NK-92 (cell line): ENCODE measurements at regions not wholly inside any gene's neighbourhood (a gene's known extent, or its start where the extent isn't known, plus 50 kb on each side); places are given as distances from the start of the nearest gene placed in this dataset.

Source experiments
- DNase-seq: peaks from one replicate; lab custom pipeline; 2025; ENCODE audit not compliant: unreplicated experiment; lab: John Stamatoyannopoulos, UW

- no peak for DNase-seq
These were observed 335.3 kb downstream of the CD83 start for GRCh38 chr6:14452567-14453527.

DNA sequence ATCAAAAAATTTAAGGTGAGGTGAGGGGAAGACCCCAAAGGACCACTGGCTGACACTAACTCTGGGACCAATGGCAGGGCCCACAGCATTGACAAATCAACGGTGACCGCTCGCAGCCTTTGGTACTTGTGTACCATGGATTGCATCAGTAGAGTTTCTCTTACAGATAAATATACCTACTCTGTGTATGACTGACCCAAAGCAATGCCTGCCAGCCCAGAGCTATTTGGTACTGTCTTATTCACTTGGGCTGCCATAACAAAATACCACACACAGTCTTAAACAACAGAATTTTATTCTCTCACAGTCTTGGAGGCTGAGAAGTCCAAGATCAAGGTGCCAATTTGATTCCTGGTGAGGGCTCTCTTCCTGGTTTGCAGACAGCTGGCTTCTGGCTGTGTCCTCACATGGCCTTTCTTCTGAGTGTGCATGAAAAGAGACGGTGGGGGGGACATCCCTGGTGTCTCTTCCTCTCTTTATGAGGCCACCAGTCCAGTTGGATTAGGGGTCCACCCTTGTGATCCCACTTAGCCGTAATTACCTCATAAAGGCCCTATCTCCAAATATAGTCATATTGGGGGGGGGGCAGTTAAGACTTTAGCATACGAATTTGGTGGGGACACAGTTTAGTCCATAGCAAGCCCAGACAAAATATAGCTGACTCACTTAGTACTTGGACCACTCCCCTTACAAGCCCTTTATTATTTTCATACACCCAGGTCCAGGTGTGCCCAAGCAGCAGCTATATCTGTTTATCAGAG, 336.3 kb downstream of the CD83 start:
- DNase-seq, result no peak

GRCh38 chr6:14454473-14454775, 336.9 kb downstream of the CD83 start:
- DNase-seq, result no peak

GRCh38 chr6:14455427-14455826, 337.9 kb downstream of the CD83 start:
- no peak for DNase-seq

GRCh38 chr6:14455876-14456648, 338.5 kb downstream of the CD83 start:
- no peak for DNase-seq

GRCh38 chr6:14456941-14457340, 339.4 kb downstream of the CD83 start:
- no peak for DNase-seq

GRCh38 chr6:14458669-14459266, 341.2 kb downstream of the CD83 start:
- no peak for DNase-seq

DNA sequence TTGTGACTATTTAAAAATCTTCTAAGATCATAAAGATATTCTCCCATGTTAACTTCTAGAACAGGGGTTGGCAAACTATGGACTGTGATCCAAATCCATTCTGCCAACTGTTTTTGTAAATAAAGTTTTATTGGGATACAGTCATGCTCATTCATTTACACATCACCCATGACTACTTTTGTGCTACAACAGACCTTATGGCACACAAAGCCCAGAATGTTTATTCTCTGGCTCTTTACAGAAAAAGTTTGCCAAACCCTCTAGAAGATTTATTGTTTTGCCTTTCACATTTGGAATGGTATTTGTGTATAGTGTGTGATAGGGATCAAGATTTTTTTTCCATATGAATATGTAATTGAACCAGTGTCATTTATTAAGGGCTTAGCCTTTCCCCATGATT, 341.7 kb downstream of the CD83 start:
- no peak for DNase-seq

GRCh38 chr6:14460556-14460955, 343.0 kb downstream of the CD83 start:
- DNase-seq, result no peak

GRCh38 chr6:14462135-14462534, 344.6 kb downstream of the CD83 start:
- no peak for DNase-seq

GRCh38 chr6:14462566-14462965, 345.0 kb downstream of the CD83 start:
- DNase-seq, result no peak

DNA sequence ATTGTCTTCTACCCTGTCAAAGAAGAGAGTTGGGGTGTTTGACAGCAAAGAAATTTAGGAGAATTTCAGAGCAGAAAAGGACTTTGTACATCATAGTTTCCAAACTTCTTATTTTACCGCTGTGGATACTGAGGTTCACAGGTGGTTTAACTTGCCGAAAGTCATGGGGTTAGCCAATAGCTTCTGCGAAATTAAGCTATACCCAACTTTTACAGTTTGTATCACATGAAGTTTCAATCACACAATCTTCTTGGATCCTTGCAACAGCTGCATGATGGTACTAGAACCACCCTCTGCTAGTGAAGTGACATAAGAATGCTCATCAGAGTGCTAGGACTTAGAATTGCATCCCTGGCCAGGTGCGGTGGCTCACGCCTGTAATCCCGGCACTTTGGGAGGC, 345.5 kb downstream of the CD83 start:
- no peak for DNase-seq

GRCh38 chr6:14464055-14464454, 346.5 kb downstream of the CD83 start:
- no peak for DNase-seq

- no peak for DNase-seq
These were observed 347.1 kb downstream of the CD83 start for GRCh38 chr6:14464716-14465115.

GRCh38 chr6:14466278-14466677, 348.7 kb downstream of the CD83 start:
- DNase-seq, result no peak

DNA sequence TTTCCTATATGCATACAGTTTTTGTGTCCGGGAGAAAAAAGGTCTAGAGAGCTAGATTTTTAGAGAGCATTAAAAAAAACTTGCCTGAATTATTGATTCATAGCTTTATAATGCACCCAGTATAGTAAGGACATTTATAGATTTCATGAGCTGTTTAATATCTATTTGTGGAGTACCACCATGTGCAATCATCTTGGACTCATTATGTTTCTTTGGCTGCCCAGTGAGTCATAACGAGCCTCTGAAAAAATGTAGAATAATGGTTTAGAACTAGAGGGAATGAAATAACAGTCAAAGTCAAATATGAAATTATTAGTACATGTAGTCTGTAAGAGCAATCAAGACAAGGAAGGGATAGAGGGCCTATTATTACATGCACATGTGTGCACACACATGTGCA, 350.0 kb downstream of the CD83 start:
- DNase-seq, result no peak

DNA sequence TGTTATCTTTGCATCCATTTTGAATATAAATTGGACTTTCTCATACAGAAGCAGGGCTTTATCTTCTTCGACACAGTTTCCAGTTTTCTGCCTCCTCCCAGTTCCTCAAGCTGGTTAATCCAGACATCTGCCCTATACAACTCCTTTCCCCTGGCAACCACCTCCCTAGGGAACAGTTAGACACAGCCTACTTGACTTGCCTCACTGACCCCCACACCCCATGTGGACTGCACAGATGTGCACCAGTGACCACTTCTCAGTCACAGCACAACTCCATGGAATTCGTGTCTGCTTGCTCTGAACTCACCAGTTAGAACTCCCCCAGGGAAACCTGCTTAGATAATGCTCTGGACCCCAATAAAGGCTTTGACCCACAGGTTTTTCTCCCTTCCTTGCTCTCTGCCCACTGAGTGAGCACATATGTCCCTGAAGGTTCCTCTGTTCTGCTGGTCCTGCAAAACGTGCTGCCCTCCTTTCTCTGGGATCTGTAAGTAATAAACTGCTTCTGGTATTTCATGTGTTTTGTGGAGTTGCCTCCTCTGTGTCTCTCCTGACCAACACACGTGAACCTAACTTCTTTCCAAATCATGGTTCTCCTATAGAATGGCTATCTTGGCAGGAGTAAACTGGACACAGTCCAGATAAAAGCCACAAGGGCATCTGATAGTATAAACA, 351.2 kb downstream of the CD83 start:
- DNase-seq, result no peak

DNA sequence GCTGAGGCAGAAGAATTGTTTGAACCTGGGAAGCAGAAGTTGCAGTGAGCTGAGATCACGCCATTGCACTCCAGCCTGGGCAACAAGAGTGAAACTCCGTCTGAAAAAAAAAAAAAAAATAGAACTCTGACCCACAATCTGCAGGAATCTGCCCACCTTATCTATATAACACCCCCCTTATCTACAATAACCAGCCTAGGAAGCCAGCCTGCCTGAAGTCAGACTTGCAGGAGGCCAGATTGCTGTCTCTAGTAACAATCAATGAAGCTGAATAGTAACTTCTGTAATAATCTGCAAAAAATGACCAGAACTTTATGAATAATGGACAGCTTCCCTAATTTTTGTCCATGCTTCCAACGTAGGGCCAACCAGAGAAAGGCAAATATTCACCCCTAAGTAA, 352.5 kb downstream of the CD83 start:
- DNase-seq, result no peak

- no peak for DNase-seq
These were observed 353.1 kb downstream of the CD83 start for GRCh38 chr6:14470671-14471070.

GRCh38 chr6:14472255-14472985, 354.8 kb downstream of the CD83 start:
- DNase-seq, result no peak
